NCI-H526 (cell line): ENCODE measurements at regions not wholly inside any gene's neighbourhood (a gene's known extent, or its start where the extent isn't known, plus 50 kb on each side); places are given as distances from the start of the nearest gene placed in this dataset.

ENCODE experiments used
- DNase-seq, 2 experiments: peaks; one replicate each; lab custom pipeline; 2025; lab: John Stamatoyannopoulos, UW

GRCh38 chr5:4995014-4995413, 145.1 kb upstream of the ADAMTS16 start:
- DNase-seq: peak; percentile 17 to 35

GRCh38 chr5:5005353-5005752, 134.8 kb upstream of the ADAMTS16 start:
- no peak for DNase-seq

GRCh38 chr5:5006548-5006947, 133.6 kb upstream of the ADAMTS16 start:
- DNase-seq: no peak

- no peak for DNase-seq
These were observed 130.9 kb upstream of the ADAMTS16 start for GRCh38 chr5:5009240-5009639.

GRCh38 chr5:5011151-5011550, 129.0 kb upstream of the ADAMTS16 start:
- no peak for DNase-seq

- DNase-seq: peak; percentile 33 to 48
These were observed 125.4 kb upstream of the ADAMTS16 start for GRCh38 chr5:5014586-5015235.

GRCh38 chr5:5017827-5018577, 122.1 kb upstream of the ADAMTS16 start:
- DNase-seq: no peak

- no peak for DNase-seq
These were observed 121.6 kb upstream of the ADAMTS16 start for GRCh38 chr5:5018578-5018970.

GRCh38 chr5:5021436-5021835, 118.7 kb upstream of the ADAMTS16 start:
- DNase-seq: no peak

- DNase-seq: no peak
These were observed 114.9 kb upstream of the ADAMTS16 start for GRCh38 chr5:5025098-5025773.

GRCh38 chr5:5025774-5026408, 114.2 kb upstream of the ADAMTS16 start:
- DNase-seq: peak in 1 of 2 experiments; percentile 26

- DNase-seq: no peak
These were observed 113.7 kb upstream of the ADAMTS16 start for GRCh38 chr5:5026409-5026785.

GRCh38 chr5:5031665-5032064, 108.5 kb upstream of the ADAMTS16 start:
- no peak for DNase-seq

GRCh38 chr5:5037674-5038073, 102.5 kb upstream of the ADAMTS16 start:
- DNase-seq: no peak

- no peak for DNase-seq
These were observed 100.2 kb upstream of the ADAMTS16 start for GRCh38 chr5:5039918-5040317.

- DNase-seq: no peak
These were observed 99.4 kb upstream of the ADAMTS16 start for GRCh38 chr5:5040712-5041111.

GRCh38 chr5:5042806-5043205, 97.3 kb upstream of the ADAMTS16 start:
- no peak for DNase-seq

GRCh38 chr5:5043346-5043745, 96.8 kb upstream of the ADAMTS16 start:
- no peak for DNase-seq

- no peak for DNase-seq
These were observed 95.8 kb upstream of the ADAMTS16 start for GRCh38 chr5:5044247-5044840.

- no peak for DNase-seq
These were observed 93.2 kb upstream of the ADAMTS16 start for GRCh38 chr5:5046680-5047502.

GRCh38 chr5:5050801-5051200, 89.3 kb upstream of the ADAMTS16 start:
- no peak for DNase-seq
